Trophoblast cell (in vitro differentiated cells and primary cell): ENCODE measurements at regions not wholly inside any gene's neighbourhood (a gene's known extent, or its start where the extent isn't known, plus 50 kb on each side); places are given as distances from the start of the nearest gene placed in this dataset.
A peak's percentile ranks its signal among the peaks of the same experiment; 100 is the strongest.

Experiments used
- DNase-seq, 2 donors: peaks; one replicate each; pipeline ENCODE4 v3.0.0-alpha.2; 2016
- H2AFZ ChIP-seq: 2 replicates; pipeline ENCODE4 v1.6.1; 2013; ENCODE audit warnings: low read length, moderate library complexity, mild to moderate bottlenecking; ENCODE audit not compliant: insufficient read depth, poor library complexity
- H2AK5ac ChIP-seq: 2 replicates; pipeline ENCODE4 v1.6.1; 2013; ENCODE audit warnings: mild to moderate bottlenecking, low read length
- H2BK120ac ChIP-seq: 2 replicates; pipeline ENCODE4 v1.6.1; 2013; ENCODE audit warnings: low read length, mild to moderate bottlenecking, moderate library complexity; ENCODE audit not compliant: insufficient read depth, poor library complexity
- H2BK12ac ChIP-seq: 2 replicates; pipeline ENCODE4 v1.6.1; 2013; ENCODE audit warnings: mild to moderate bottlenecking, low read length, moderate library complexity
- H2BK5ac ChIP-seq: 2 replicates; pipeline ENCODE4 v1.6.1; 2013; ENCODE audit warnings: low read length, low read depth, moderate library complexity, mild to moderate bottlenecking; ENCODE audit not compliant: poor library complexity
- H3K14ac ChIP-seq: 2 replicates; pipeline ENCODE4 v1.6.1; 2013; ENCODE audit warnings: mild to moderate bottlenecking, low read length
- H3K18ac ChIP-seq: 2 replicates; pipeline ENCODE4 v1.6.1; 2013; ENCODE audit warnings: mild to moderate bottlenecking, low read length
- H3K23ac ChIP-seq: 2 replicates; pipeline ENCODE4 v1.6.1; 2013; ENCODE audit warnings: low read length
- H3K27ac ChIP-seq: 2 replicates; pipeline ENCODE4 v1.5.1; 2013; ENCODE audit warnings: low read depth, mild to moderate bottlenecking, inconsistent platforms, low read length, moderate library complexity
- H3K27me3 ChIP-seq: 2 replicates; pipeline ENCODE4 v1.6.1; 2013; ENCODE audit warnings: inconsistent platforms, mild to moderate bottlenecking, low read length, moderate library complexity; ENCODE audit not compliant: insufficient read depth
- H3K36me3 ChIP-seq, 2 experiments: 1 replicate in 1 of 2; 2 replicates in 1 of 2; pipeline ENCODE4 v1.6.1; 2013; ENCODE audit warnings: low read length in 2 of 2, mild to moderate bottlenecking in 2 of 2, moderate library complexity in 1 of 2; ENCODE audit not compliant: insufficient read depth in 2 of 2, control insufficient read depth in 1 of 2
- H3K4ac ChIP-seq: 2 replicates; pipeline ENCODE4 v1.6.1; 2013; ENCODE audit warnings: low read depth, mild to moderate bottlenecking, low read length, moderate library complexity
- H3K4me1 ChIP-seq, 2 experiments: 1 replicate in 1 of 2; 2 replicates in 1 of 2; pipeline ENCODE4 v1.6.1; 2013; ENCODE audit warnings: low read length in 2 of 2, mild to moderate bottlenecking in 2 of 2, moderate library complexity in 1 of 2; ENCODE audit not compliant: insufficient read depth in 2 of 2, control insufficient read depth in 1 of 2
- H3K4me2 ChIP-seq: 2 replicates; pipeline ENCODE4 v1.6.1; 2013; ENCODE audit warnings: inconsistent platforms, mild to moderate bottlenecking, low read length, moderate library complexity
- H3K4me3 ChIP-seq: 2 replicates; pipeline ENCODE4 v1.5.1; 2013; ENCODE audit warnings: mild to moderate bottlenecking, low read depth, low read length, inconsistent platforms
- H3K79me1 ChIP-seq: one replicate; pipeline ENCODE4 v1.6.1; 2013; ENCODE audit warnings: low read length
- H3K79me2 ChIP-seq: 2 replicates; pipeline ENCODE4 v1.6.1; 2013; ENCODE audit warnings: low read length, mild to moderate bottlenecking; ENCODE audit not compliant: control insufficient read depth, insufficient read depth, poor library complexity
- H3K9ac ChIP-seq: 2 replicates; pipeline ENCODE4 v1.6.1; 2013; ENCODE audit warnings: mild to moderate bottlenecking, low read length
- H3K9me3 ChIP-seq: 2 replicates; pipeline ENCODE4 v1.6.1; 2013; ENCODE audit warnings: low read depth, mild to moderate bottlenecking, control low read depth, inconsistent platforms, low read length; ENCODE audit not compliant: insufficient read depth
- H4K12ac ChIP-seq: 2 replicates; pipeline ENCODE4 v1.6.1; 2013; ENCODE audit warnings: low read depth, mild to moderate bottlenecking, low read length, moderate library complexity
- H4K8ac ChIP-seq: 2 replicates; pipeline ENCODE4 v1.6.1; 2013; ENCODE audit warnings: low read depth, mild to moderate bottlenecking, low read length, moderate library complexity
- H4K91ac ChIP-seq: one replicate; pipeline ENCODE4 v1.6.1; 2013; ENCODE audit warnings: low read depth, mild to moderate bottlenecking, low read length, moderate library complexity
- WGBS: extraction: QIAGEN DNeasy Blood & Tissue Kit; methylation state at CpG from one replicate; pipeline ENCODE4 v1.1.7; 2013; ENCODE audit warnings: missing lambda C conversion rate; ENCODE audit not compliant: insufficient read length, insufficient coverage; ENCODE audit errors: extremely low coverage; 5-methylcytosine and 5-hydroxymethylcytosine counted together

- no peak overlapping the region for H4K91ac ChIP-seq
- no peaks in the 10 kb centered on the region for H3K79me1 ChIP-seq
- no peaks in the 10 kb centered on the region for H3K79me2 ChIP-seq
- no peak overlapping the region for H2AFZ ChIP-seq
- no peak overlapping the region for H2BK120ac ChIP-seq
- no peak overlapping the region for H3K4me2 ChIP-seq
- no peak overlapping the region for H4K12ac ChIP-seq
- no peak overlapping the region for H2AK5ac ChIP-seq
- H3K14ac ChIP-seq = no peak overlapping the region
- no peaks in the 10 kb centered on the region for H3K27me3 ChIP-seq
- H3K23ac ChIP-seq = no peak overlapping the region
- no peak overlapping the region for H2BK5ac ChIP-seq
- no peak overlapping the region for H3K27ac ChIP-seq
- DNase-seq = no peak
- peaks cover 0 to 4% of the 10 kb centered on the region in 2 experiments for H3K4me1 ChIP-seq
- no peaks in the 10 kb centered on the region for H3K9me3 ChIP-seq
- H3K36me3 ChIP-seq = no peaks in the 10 kb centered on the region
- no peak overlapping the region for H3K4me3 ChIP-seq
- WGBS = no CpG with 5 or more reads among the region's 3 CpGs
- H3K18ac ChIP-seq = no peak overlapping the region
- H3K4ac ChIP-seq = no peak overlapping the region
- H3K9ac ChIP-seq = no peak overlapping the region
- no peak overlapping the region for H2BK12ac ChIP-seq
- no peak overlapping the region for H4K8ac ChIP-seq
Measured at GRCh38 chr5:124279146-124279876, 467.1 kb downstream of the ZNF608 start.

- no peak for DNase-seq
- H3K18ac ChIP-seq = no peak overlapping the region
- H3K4ac ChIP-seq = no peak overlapping the region
- H2AK5ac ChIP-seq = no peak overlapping the region
- no peaks in the 10 kb centered on the region for H3K36me3 ChIP-seq
- no peak overlapping the region for H2BK120ac ChIP-seq
- no CpG with 5 or more reads among the region's 3 CpGs for WGBS
- H4K12ac ChIP-seq = no peak overlapping the region
- no peaks in the 10 kb centered on the region for H3K27me3 ChIP-seq
- no peak overlapping the region for H3K23ac ChIP-seq
- H4K8ac ChIP-seq = no peak overlapping the region
- no peak overlapping the region for H3K27ac ChIP-seq
- peaks cover 0 to 4% of the 10 kb centered on the region in 2 experiments for H3K4me1 ChIP-seq
- H2BK5ac ChIP-seq = no peak overlapping the region
- no peak overlapping the region for H2BK12ac ChIP-seq
- no peak overlapping the region for H2AFZ ChIP-seq
- H3K79me2 ChIP-seq = no peaks in the 10 kb centered on the region
- H3K79me1 ChIP-seq = no peaks in the 10 kb centered on the region
- H3K14ac ChIP-seq = no peak overlapping the region
- no peak overlapping the region for H3K4me3 ChIP-seq
- H3K9me3 ChIP-seq = no peaks in the 10 kb centered on the region
- no peak overlapping the region for H4K91ac ChIP-seq
- no peak overlapping the region for H3K9ac ChIP-seq
- no peak overlapping the region for H3K4me2 ChIP-seq
Measured at GRCh38 chr5:124278636-124279035, 467.8 kb downstream of the ZNF608 start.

GRCh38 chr5:124277767-124278545, 468.5 kb downstream of the ZNF608 start:
- H3K79me1 ChIP-seq = no peaks in the 10 kb centered on the region
- no peak overlapping the region for H2BK5ac ChIP-seq
- no peaks in the 10 kb centered on the region for H3K27me3 ChIP-seq
- H2AFZ ChIP-seq = no peak overlapping the region
- H3K14ac ChIP-seq = no peak overlapping the region
- H3K9me3 ChIP-seq = no peaks in the 10 kb centered on the region
- H4K12ac ChIP-seq = no peak overlapping the region
- no peak overlapping the region for H3K4ac ChIP-seq
- H3K18ac ChIP-seq = no peak overlapping the region
- no peaks in the 10 kb centered on the region for H3K79me2 ChIP-seq
- no peak overlapping the region for H3K23ac ChIP-seq
- no peak overlapping the region for H4K8ac ChIP-seq
- H3K36me3 ChIP-seq = no peaks in the 10 kb centered on the region
- DNase-seq = peak in 1 of 2 donors; percentile 27
- no peak overlapping the region for H3K4me2 ChIP-seq
- no peak overlapping the region for H4K91ac ChIP-seq
- H3K4me3 ChIP-seq = no peak overlapping the region
- H2BK120ac ChIP-seq = no peak overlapping the region
- no peak overlapping the region for H2AK5ac ChIP-seq
- no peak overlapping the region for H3K27ac ChIP-seq
- H3K4me1 ChIP-seq = peaks cover 0 to 4% of the 10 kb centered on the region in 2 experiments
- H3K9ac ChIP-seq = no peak overlapping the region
- H2BK12ac ChIP-seq = no peak overlapping the region
- no CpG with 5 or more reads among the region's 7 CpGs for WGBS

GRCh38 chr5:124276166-124276565, 470.3 kb downstream of the ZNF608 start:
- H3K14ac ChIP-seq = no peak overlapping the region
- no CpG with 5 or more reads among the region's 3 CpGs for WGBS

More at GRCh38 chr5:124276166-124276565, 470.3 kb downstream of the ZNF608 start:
- Histone ChIP-seq H3K4me1 (peaks cover 0 to 4% of the 10 kb centered on the region in 2 experiments), H3K27me3 (no peaks in the 10 kb centered on the region), H2BK120ac (no peak overlapping the region), H3K27ac (no peak overlapping the region), H2AK5ac (no peak overlapping the region), H3K9ac (no peak overlapping the region), H3K4ac (no peak overlapping the region), H3K23ac (no peak overlapping the region), H3K4me2 (no peak overlapping the region), H2BK12ac (no peak overlapping the region), H3K79me1 (no peaks in the 10 kb centered on the region), H2AFZ (no peak overlapping the region), H3K79me2 (no peaks in the 10 kb centered on the region), H3K4me3 (no peak overlapping the region), H3K9me3 (no peaks in the 10 kb centered on the region), H3K36me3 (no peaks in the 10 kb centered on the region), H2BK5ac (no peak overlapping the region), H4K91ac (no peak overlapping the region), H3K18ac (no peak overlapping the region), H4K8ac (no peak overlapping the region), H4K12ac (no peak overlapping the region)
- peak; percentile 93 to 94 for DNase-seq
